ENCODE measurements at regions not wholly inside any gene's neighbourhood (a gene's known extent, or its start where the extent isn't known, plus 50 kb on each side); places are given as distances from the start of the nearest gene placed in this dataset.

DNA sequence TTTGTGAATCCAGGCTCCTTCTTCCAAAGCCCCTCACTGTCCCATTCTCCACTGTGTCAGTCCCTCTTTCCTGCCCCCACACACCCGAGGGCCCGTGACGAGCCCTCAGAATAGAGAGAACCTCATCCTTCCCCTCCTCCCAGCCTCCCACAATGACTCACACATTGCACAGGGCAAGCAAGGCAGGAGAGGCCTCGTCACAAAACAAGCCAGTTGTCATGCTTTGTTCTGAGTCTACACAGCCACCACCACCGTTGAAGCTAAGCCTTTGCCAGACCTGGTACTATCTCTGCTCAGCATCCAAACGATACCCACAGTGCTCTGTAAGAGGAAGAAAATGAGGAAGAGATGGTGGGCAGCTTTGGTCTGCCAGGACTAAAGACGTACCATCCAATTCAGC is 142.2 kb upstream of the ZNF366 start (continued):
- TF ChIP-seq JUND (IDR thresholded peaks at IDR 0.05; ENCODE audit: borderline replicate concordance, low read depth, low read length) (peak; percentile 75; the same call in 1 of the 2 replicates), JUND (tag; IDR thresholded peaks at IDR 0.05; ENCODE audit: borderline replicate concordance, low read depth, low read length) (peak; percentile 72; the same call in 1 of the 3 replicates), CREM (IDR thresholded peaks at IDR 0.05; ENCODE audit: low read depth) (0 out of 2 replicates have a peak, but pooled peaks have one; percentile 19), SOX6 (IDR thresholded peaks at IDR 0.05) (0 out of 2 replicates have a peak, but pooled peaks have one; percentile 12), PCBP1 (IDR thresholded peaks at IDR 0.05; ENCODE audit: low read depth, low read length, poor library complexity, severe bottlenecking) (no peak), HMG20B (CRISPR knock-in tag; IDR thresholded peaks at IDR 0.05) (no peak), L3MBTL2 (IDR thresholded peaks at IDR 0.05) (peak; percentile 60; the same call in 1 of the 2 replicates), TAF15 (IDR thresholded peaks at IDR 0.05; ENCODE audit: low read depth, low read length) (no peak), ZBED1 (IDR thresholded peaks at IDR 0.05) (no peak), BHLHE40 (IDR thresholded peaks at IDR 0.05; ENCODE audit: low read length) (no peak), PHF20 (IDR thresholded peaks at IDR 0.05; ENCODE audit: partially characterized antibody) (no peak), ZKSCAN3 (CRISPR knock-in tag; IDR thresholded peaks at IDR 0.05) (no peak), FOSL1 (tag; conservative IDR thresholded peaks at IDR 0.05) (peak; percentile 73), SMARCA5 (IDR thresholded peaks at IDR 0.05) (no peak)
- TF ChIP-seq, protein P1, sequence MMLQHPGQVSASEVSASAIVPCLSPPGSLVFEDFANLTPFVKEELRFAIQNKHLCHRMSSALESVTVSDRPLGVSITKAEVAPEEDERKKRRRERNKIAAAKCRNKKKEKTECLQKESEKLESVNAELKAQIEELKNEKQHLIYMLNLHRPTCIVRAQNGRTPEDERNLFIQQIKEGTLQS (IDR thresholded peaks at IDR 0.05) = peak; percentile 75
- TF ChIP-seq, protein P1 (CRISPR knock-in tag; conservative IDR thresholded peaks at IDR 0.05) = no peak
- TF ChIP-seq, protein P2, sequence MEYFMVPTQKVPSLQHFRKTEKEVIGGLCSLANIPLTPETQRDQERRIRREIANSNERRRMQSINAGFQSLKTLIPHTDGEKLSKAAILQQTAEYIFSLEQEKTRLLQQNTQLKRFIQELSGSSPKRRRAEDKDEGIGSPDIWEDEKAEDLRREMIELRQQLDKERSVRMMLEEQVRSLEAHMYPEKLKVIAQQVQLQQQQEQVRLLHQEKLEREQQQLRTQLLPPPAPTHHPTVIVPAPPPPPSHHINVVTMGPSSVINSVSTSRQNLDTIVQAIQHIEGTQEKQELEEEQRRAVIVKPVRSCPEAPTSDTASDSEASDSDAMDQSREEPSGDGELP (CRISPR knock-in tag; IDR thresholded peaks at IDR 0.05; ENCODE audit: borderline replicate concordance) = no peak
- TF ChIP-seq, protein P3, sequence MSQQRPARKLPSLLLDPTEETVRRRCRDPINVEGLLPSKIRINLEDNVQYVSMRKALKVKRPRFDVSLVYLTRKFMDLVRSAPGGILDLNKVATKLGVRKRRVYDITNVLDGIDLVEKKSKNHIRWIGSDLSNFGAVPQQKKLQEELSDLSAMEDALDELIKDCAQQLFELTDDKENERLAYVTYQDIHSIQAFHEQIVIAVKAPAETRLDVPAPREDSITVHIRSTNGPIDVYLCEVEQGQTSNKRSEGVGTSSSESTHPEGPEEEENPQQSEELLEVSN (IDR thresholded peaks at IDR 0.05; ENCODE audit: borderline replicate concordance in 1 of 2, extremely low read depth in 1 of 2, insufficient read depth in 1 of 2, insufficient read length in 1 of 2, low read depth in 1 of 2, low read length in 1 of 2, poor library complexity in 1 of 2, severe bottlenecking in 1 of 2) = peak in 1 of 2 experiments; percentile 18
